KMS-11 (cell line): ENCODE measurements at regions not wholly inside any gene's neighbourhood (a gene's known extent, or its start where the extent isn't known, plus 50 kb on each side); places are given as distances from the start of the nearest gene placed in this dataset.

ENCODE experiments used
- H2AFZ ChIP-seq: fragments of 200-600 bp; sonication (generic); 2 replicates; pipeline ENCODE4 v1.6.1; 2016; ENCODE audit warnings: antibody characterized with exemption, mixed run types, low read depth
- H3K27ac ChIP-seq: fragments of 200-600 bp; sonication (generic); 2 replicates; pipeline ENCODE4 v1.6.1; 2016; ENCODE audit warnings: mild to moderate bottlenecking, mixed run types
- H3K27me3 ChIP-seq: fragments of 200-600 bp; sonication (generic); 2 replicates; pipeline ENCODE4 v1.6.1; 2017; ENCODE audit warnings: mild to moderate bottlenecking, low read depth, mixed run types, moderate library complexity; ENCODE audit not compliant: insufficient read depth
- H3K36me3 ChIP-seq: fragments of 200-600 bp; sonication (generic); 2 replicates; pipeline ENCODE4 v1.6.1; 2017; ENCODE audit warnings: mild to moderate bottlenecking, mixed run types; ENCODE audit not compliant: insufficient read depth
- H3K4me1 ChIP-seq: fragments of 200-600 bp; sonication (generic); 2 replicates; pipeline ENCODE4 v1.6.1; 2016; ENCODE audit warnings: mild to moderate bottlenecking, low read depth, mixed run types; ENCODE audit not compliant: poor library complexity, severe bottlenecking
- H3K4me2 ChIP-seq: fragments of 200-600 bp; sonication (generic); 2 replicates; pipeline ENCODE4 v1.7.0; 2016; ENCODE audit warnings: mild to moderate bottlenecking, mixed run types
- H3K4me3 ChIP-seq: fragments of 200-600 bp; sonication (generic); IDR thresholded peaks from 2 replicates; pipeline ENCODE4 v1.6.1; 2017; ENCODE audit warnings: low read depth, low read length, mixed read lengths; ENCODE audit not compliant: insufficient read depth
- H3K79me2 ChIP-seq: fragments of 200-600 bp; sonication (generic); 2 replicates; pipeline ENCODE4 v1.6.1; 2016; ENCODE audit warnings: low read depth, mixed run types; ENCODE audit not compliant: insufficient read depth
- H3K9ac ChIP-seq: fragments of 200-600 bp; sonication (generic); 2 replicates; pipeline ENCODE4 v1.6.1; 2016; ENCODE audit warnings: mild to moderate bottlenecking, mixed run types
- H4K20me1 ChIP-seq: fragments of 200-600 bp; sonication (generic); 2 replicates; pipeline ENCODE4 v1.6.1; 2016; ENCODE audit warnings: mild to moderate bottlenecking, mixed run types; ENCODE audit not compliant: insufficient read depth
- CTCF ChIP-seq: fragments of 200-600 bp; sonication (generic); conservative IDR thresholded peaks from 2 replicates; pipeline ENCODE4 v1.6.1; 2017; ENCODE audit warnings: low read depth, mild to moderate bottlenecking, antibody characterized with exemption, low read length, moderate library complexity, mixed read lengths

DNA sequence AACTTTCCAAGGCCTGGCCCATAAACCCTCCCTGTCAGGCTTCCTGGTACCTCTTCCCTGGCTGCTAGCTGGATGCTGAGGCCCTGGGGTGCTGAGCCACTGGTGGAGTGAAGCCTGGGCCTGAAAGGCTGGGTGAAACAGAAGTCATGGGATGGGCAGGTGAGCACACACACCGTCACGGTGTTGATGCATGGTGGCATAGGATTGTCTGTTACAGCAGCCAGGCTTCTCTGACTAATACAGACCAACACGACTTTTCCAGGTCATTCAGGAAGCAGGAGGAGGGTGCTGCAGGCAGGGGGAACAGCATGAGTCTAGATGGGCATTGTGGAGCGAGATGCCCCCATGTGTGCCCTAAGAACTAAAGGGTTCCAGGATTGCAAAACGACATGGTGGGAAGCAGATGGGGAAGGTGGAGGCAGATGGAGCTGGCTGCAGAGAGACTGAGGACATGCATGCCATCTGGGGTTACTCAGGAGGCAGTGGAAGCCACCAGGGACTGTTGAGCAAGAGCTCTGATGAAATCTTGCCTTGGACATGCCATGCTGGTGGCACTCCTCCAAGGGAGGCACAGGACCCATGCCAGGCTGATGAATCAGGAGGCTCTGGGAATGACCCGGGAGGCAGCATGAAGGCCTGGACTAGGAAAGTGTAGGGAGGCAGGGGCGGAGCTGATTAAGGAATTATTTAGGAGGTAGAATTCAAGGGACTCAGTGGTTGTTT lies 480.9 kb downstream of the TSN start:
- H3K4me1 ChIP-seq = no peaks in the 10 kb centered on the region
- no peak overlapping the region for H2AFZ ChIP-seq
- TF ChIP-seq CTCF = no peak
- no peak overlapping the region for H3K27ac ChIP-seq
- H3K79me2 ChIP-seq = no peaks in the 10 kb centered on the region
- no peaks in the 10 kb centered on the region for H4K20me1 ChIP-seq
- no peak overlapping the region for H3K4me3 ChIP-seq
- no peak overlapping the region for H3K9ac ChIP-seq
- no peak overlapping the region for H3K4me2 ChIP-seq
- no peaks in the 10 kb centered on the region for H3K27me3 ChIP-seq
- H3K36me3 ChIP-seq = no peaks in the 10 kb centered on the region

GRCh38 chr2:122236925-122237324 lies 481.5 kb downstream of the TSN start:
- H3K36me3 ChIP-seq = no peaks in the 10 kb centered on the region
- H3K4me2 ChIP-seq = no peak overlapping the region
- no peak for TF ChIP-seq CTCF
- H3K27ac ChIP-seq = no peak overlapping the region
- H3K79me2 ChIP-seq = no peaks in the 10 kb centered on the region
- no peak overlapping the region for H3K9ac ChIP-seq
- no peaks in the 10 kb centered on the region for H3K4me1 ChIP-seq
- no peak overlapping the region for H2AFZ ChIP-seq
- H3K27me3 ChIP-seq = no peaks in the 10 kb centered on the region
- H3K4me3 ChIP-seq = no peak overlapping the region
- H4K20me1 ChIP-seq = no peaks in the 10 kb centered on the region

DNA sequence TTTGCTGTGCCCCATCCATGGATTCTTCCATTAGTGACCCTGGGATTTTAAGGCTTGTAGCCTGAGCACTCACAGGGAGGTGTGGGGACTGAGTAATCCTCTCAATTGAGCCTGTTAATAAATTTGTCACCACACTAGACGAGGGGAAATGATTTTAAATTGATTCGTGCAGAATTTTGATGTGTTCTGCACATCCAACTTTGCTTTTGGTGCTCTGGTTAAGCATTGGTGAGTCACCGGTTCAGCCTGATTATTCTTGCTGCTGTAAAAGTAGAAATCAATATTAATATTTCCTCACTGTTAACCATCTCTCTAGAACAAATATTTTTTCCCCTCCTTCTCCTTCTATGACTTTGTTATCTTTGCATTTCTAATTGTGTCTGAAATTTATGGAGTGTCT lies 482.0 kb downstream of the TSN start:
- TF ChIP-seq CTCF = no peak
- H3K9ac ChIP-seq = no peak overlapping the region
- no peak overlapping the region for H3K4me3 ChIP-seq
- no peaks in the 10 kb centered on the region for H3K27me3 ChIP-seq
- H3K36me3 ChIP-seq = no peaks in the 10 kb centered on the region
- H3K4me1 ChIP-seq = no peaks in the 10 kb centered on the region
- H3K4me2 ChIP-seq = no peak overlapping the region
- no peaks in the 10 kb centered on the region for H3K79me2 ChIP-seq
- H4K20me1 ChIP-seq = no peaks in the 10 kb centered on the region
- H3K27ac ChIP-seq = no peak overlapping the region
- no peak overlapping the region for H2AFZ ChIP-seq

- TF ChIP-seq CTCF = no peak
- Histone ChIP-seq H4K20me1 (no peaks in the 10 kb centered on the region), H2AFZ (no peak overlapping the region), H3K9ac (no peak overlapping the region), H3K27ac (no peak overlapping the region), H3K4me1 (no peaks in the 10 kb centered on the region), H3K27me3 (no peaks in the 10 kb centered on the region), H3K36me3 (no peaks in the 10 kb centered on the region), H3K79me2 (no peaks in the 10 kb centered on the region), H3K4me3 (no peak overlapping the region), H3K4me2 (no peak overlapping the region)
These were observed 482.6 kb downstream of the TSN start for GRCh38 chr2:122238006-122238559.
